ENCODE measurements at regions not wholly inside any gene's neighbourhood (a gene's known extent, or its start where the extent isn't known, plus 50 kb on each side); places are given as distances from the start of the nearest gene placed in this dataset.

- Histone ChIP-seq H3K27me3 (ENCODE audit: insufficient read depth, low read depth, low read length) (no peaks in the 10 kb centered on the region), H3K9me2 (ENCODE audit: insufficient read depth, low read length) (no peaks in the 10 kb centered on the region), H3K9ac (ENCODE audit: low read length) (no peak overlapping the region), H3K36me3 (ENCODE audit: insufficient read depth, low read length) (no peaks in the 10 kb centered on the region), H3F3A (ENCODE audit: insufficient read depth, low read length, poor library complexity, severe bottlenecking) (no peaks in the 10 kb centered on the region), H3K9me3 (ENCODE audit: low read length) (no peaks in the 10 kb centered on the region), H2AFZ (ENCODE audit: low read depth, low read length) (no peak overlapping the region), H3K4me2 (ENCODE audit: low read length) (no peak overlapping the region), H4K20me1 (ENCODE audit: insufficient read depth) (no peaks in the 10 kb centered on the region), H3K4me3 (ENCODE audit: low read length) (no peak overlapping the region), H3K79me2 (replicated peaks; ENCODE audit: insufficient read depth, low read length) (no peaks in the 10 kb centered on the region), H3K27ac (ENCODE audit: low read length) (no peak overlapping the region)
- no peak for TF ChIP-seq TAF1 (IDR thresholded peaks at IDR 0.05; ENCODE audit: low read depth)
- no peak for TF ChIP-seq CTCF (IDR thresholded peaks at IDR 0.05; ENCODE audit: poor library complexity, severe bottlenecking)
- no peak for TF ChIP-seq MXI1 (conservative IDR thresholded peaks at IDR 0.05; ENCODE audit: poor library complexity, severe bottlenecking)
- TF ChIP-seq RAD21 (conservative IDR thresholded peaks at IDR 0.05), result no peak
- no peak for TF ChIP-seq POLR2AphosphoS5 (IDR thresholded peaks at IDR 0.05)
- TF ChIP-seq REST (IDR thresholded peaks at IDR 0.05; ENCODE audit: borderline replicate concordance), result no peak
- no peak for TF ChIP-seq EP300 (conservative IDR thresholded peaks at IDR 0.05; ENCODE audit: poor library complexity, severe bottlenecking)
- TF ChIP-seq SMC3 (conservative IDR thresholded peaks at IDR 0.05; ENCODE audit: poor library complexity), result no peak
- TF ChIP-seq EZH2 (IDR thresholded peaks at IDR 0.05; ENCODE audit: borderline replicate concordance, insufficient read depth, low read length, poor library complexity, severe bottlenecking), result no peak
Measured at GRCh38 chr9:135267191-135267809, 179.8 kb downstream of the OLFM1 start.

GRCh38 chr9:135268031-135268430, 180.6 kb downstream of the OLFM1 start:
- no peaks in the 10 kb centered on the region for H3K9me2 ChIP-seq (ENCODE audit: insufficient read depth, low read length)

More at GRCh38 chr9:135268031-135268430, 180.6 kb downstream of the OLFM1 start:
- no peaks in the 10 kb centered on the region for H3F3A ChIP-seq (ENCODE audit: insufficient read depth, low read length, poor library complexity, severe bottlenecking)
- no peaks in the 10 kb centered on the region for H3K9me3 ChIP-seq (ENCODE audit: low read length)
- no peak overlapping the region for H3K9ac ChIP-seq (ENCODE audit: low read length)
- no peak overlapping the region for H3K4me3 ChIP-seq (ENCODE audit: low read length)
- no peaks in the 10 kb centered on the region for H3K27me3 ChIP-seq (ENCODE audit: insufficient read depth, low read depth, low read length)
- H2AFZ ChIP-seq (ENCODE audit: low read depth, low read length), result no peak overlapping the region
- H3K36me3 ChIP-seq (ENCODE audit: insufficient read depth, low read length), result no peaks in the 10 kb centered on the region
- no peaks in the 10 kb centered on the region for H3K79me2 ChIP-seq (replicated peaks; ENCODE audit: insufficient read depth, low read length)
- no peak for TF ChIP-seq MXI1 (conservative IDR thresholded peaks at IDR 0.05; ENCODE audit: poor library complexity, severe bottlenecking)
- no peak overlapping the region for H3K4me2 ChIP-seq (ENCODE audit: low read length)
- no peaks in the 10 kb centered on the region for H4K20me1 ChIP-seq (ENCODE audit: insufficient read depth)
- no peak overlapping the region for H3K27ac ChIP-seq (ENCODE audit: low read length)
